ENCODE measurements at regions not wholly inside any gene's neighbourhood (a gene's known extent, or its start where the extent isn't known, plus 50 kb on each side); places are given as distances from the start of the nearest gene placed in this dataset.

DNA sequence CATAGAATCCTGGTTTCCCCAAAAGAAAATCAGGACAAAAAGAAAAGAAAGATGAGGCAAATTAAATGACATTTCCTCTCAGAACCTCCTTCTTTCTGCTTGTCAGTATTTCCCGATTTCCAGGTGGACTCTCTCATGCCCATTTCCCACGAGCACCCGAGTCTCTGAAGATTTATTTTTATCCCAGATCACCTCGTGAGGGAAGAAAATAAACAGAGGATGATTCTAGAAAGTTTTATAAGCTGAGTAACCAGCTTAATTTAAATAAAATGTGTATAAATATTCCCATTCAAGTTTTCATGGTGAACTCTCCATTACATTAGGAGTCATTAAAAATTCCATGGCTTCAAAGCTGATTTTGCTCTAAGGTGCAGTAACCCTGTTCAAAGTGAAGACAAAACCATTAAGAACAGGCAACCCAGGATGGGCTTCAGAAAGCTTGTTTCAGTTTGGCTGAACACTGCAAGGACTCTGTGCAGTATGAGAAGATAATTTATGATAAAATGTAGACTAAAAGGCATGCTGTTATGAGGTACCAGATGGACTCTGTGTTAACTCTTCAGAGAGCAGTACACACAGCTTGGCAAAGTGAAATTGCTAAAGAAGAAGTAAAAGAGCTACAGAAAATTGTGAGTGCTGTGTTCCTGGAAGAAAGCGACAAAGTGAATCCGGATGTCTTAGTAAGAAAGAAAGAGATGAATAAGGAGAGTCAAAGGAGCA, 521.3 kb upstream of the LRRN3 start:
- TF ChIP-seq POLR2A (IDR thresholded peaks at IDR 0.05) (no peak), EP300 (IDR thresholded peaks at IDR 0.05) (no peak)
- TF ChIP-seq, protein P1, sequence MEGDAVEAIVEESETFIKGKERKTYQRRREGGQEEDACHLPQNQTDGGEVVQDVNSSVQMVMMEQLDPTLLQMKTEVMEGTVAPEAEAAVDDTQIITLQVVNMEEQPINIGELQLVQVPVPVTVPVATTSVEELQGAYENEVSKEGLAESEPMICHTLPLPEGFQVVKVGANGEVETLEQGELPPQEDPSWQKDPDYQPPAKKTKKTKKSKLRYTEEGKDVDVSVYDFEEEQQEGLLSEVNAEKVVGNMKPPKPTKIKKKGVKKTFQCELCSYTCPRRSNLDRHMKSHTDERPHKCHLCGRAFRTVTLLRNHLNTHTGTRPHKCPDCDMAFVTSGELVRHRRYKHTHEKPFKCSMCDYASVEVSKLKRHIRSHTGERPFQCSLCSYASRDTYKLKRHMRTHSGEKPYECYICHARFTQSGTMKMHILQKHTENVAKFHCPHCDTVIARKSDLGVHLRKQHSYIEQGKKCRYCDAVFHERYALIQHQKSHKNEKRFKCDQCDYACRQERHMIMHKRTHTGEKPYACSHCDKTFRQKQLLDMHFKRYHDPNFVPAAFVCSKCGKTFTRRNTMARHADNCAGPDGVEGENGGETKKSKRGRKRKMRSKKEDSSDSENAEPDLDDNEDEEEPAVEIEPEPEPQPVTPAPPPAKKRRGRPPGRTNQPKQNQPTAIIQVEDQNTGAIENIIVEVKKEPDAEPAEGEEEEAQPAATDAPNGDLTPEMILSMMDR (IDR thresholded peaks at IDR 0.05) = no peak
